Stimulated activated memory B cell treated with anti-CD40 and anti-IgM and Interleukin-4, amounts not matched to agents 10 μg/mL and 1 μg/mL and 100 μg/mL, for 72 hours (primary cell): ENCODE measurements at regions not wholly inside any gene's neighbourhood (a gene's known extent, or its start where the extent isn't known, plus 50 kb on each side); places are given as distances from the start of the nearest gene placed in this dataset.
"Not testable (repeated sequence)": the region's sequence is repeated elsewhere in the genome, so short reads cannot be mapped to it uniquely, and the experiment has no call there.

Experiments used
- ATAC-seq: fragments of 150-1000 bp; cut with Tn5 transposase; 2 replicates; pipeline ENCODE4 v1.10.0; 2021
- H3K27ac Mint-ChIP-seq: one replicate; pipeline ENCODE4 v1.8.0; 2022; ENCODE audit warnings: mild to moderate bottlenecking, mixed read lengths
- H3K27me3 Mint-ChIP-seq: one replicate; pipeline ENCODE4 v1.8.0; 2022; ENCODE audit warnings: mixed read lengths
- H3K36me3 Mint-ChIP-seq: one replicate; pipeline ENCODE4 v1.8.0; 2022; ENCODE audit warnings: mixed read lengths
- H3K4me1 Mint-ChIP-seq: one replicate; pipeline ENCODE4 v1.8.0; 2022; ENCODE audit warnings: mixed read lengths
- H3K4me3 Mint-ChIP-seq: one replicate; pipeline ENCODE4 v1.8.0; 2022; ENCODE audit warnings: mild to moderate bottlenecking, moderate library complexity, mixed read lengths
- H3K9me3 Mint-ChIP-seq: one replicate; pipeline ENCODE4 v1.8.0; 2022; ENCODE audit warnings: mixed read lengths

- no peaks in the 10 kb centered on the region for H3K27me3 Mint-ChIP-seq
- H3K4me3 Mint-ChIP-seq = no peak overlapping the region
- no peaks in the 10 kb centered on the region for H3K36me3 Mint-ChIP-seq
- no peak for ATAC-seq
- H3K27ac Mint-ChIP-seq = no peak overlapping the region
- H3K9me3 Mint-ChIP-seq = peaks cover 1% of the 10 kb centered on the region
- peaks cover 13% of the 10 kb centered on the region for H3K4me1 Mint-ChIP-seq
These were observed 97.0 kb upstream of the FGGY start for GRCh38 chr1:59199719-59200376.

DNA sequence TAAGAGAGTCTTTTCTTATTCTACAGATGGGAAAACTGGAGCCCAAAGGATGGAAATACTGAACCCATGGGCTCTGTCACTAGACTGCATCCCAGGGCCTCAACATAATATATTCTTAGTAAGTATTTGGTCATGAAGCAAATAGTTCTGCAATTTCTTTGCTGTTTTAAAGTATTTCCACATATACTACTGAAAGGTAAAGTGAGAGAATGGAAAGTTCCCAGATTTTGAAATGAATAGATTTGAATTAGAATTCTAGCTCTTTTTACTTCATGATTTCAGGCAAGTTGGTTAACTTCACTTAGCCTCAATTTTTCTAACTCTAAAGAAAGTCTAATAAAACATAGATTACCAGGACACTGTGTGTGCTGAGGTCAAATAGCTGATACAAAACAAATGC, 95.6 kb upstream of the FGGY start:
- ATAC-seq = no peak
- Mint-ChIP-seq H3K36me3 (no peaks in the 10 kb centered on the region), H3K27ac (no peak overlapping the region)

DNA sequence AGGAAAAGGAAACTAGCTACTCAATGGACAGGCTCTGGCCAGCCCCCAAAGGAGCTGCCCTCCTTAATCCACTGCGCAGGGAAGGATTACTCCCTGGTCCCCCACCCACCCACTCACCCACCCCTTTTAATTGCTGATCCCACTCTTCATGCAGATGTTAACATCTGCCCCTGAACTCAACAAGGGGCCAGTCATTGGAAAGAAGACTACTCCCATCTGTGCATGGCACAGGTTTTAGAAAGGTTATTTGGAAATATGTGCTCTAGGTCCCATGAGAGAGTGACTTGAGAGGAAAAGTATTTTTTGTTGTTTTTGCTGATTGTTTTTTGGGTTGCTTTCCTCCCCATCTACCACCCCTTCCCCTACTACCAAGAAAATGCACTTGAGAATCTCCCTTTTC, 94.4 kb upstream of the FGGY start:
- Mint-ChIP-seq H3K4me3 (no peak overlapping the region), H3K36me3 (no peaks in the 10 kb centered on the region), H3K4me1 (peaks cover 6% of the 10 kb centered on the region), H3K9me3 (peaks cover 3% of the 10 kb centered on the region), H3K27ac (no peak overlapping the region), H3K27me3 (no peaks in the 10 kb centered on the region)
- ATAC-seq = no peak

More for the DNA sequence above, 95.6 kb upstream of the FGGY start:
- H3K9me3 Mint-ChIP-seq = peaks cover 3% of the 10 kb centered on the region
- no peak overlapping the region for H3K4me3 Mint-ChIP-seq
- no peaks in the 10 kb centered on the region for H3K27me3 Mint-ChIP-seq
- peaks cover 6% of the 10 kb centered on the region for H3K4me1 Mint-ChIP-seq

- no peak overlapping the region for H3K27ac Mint-ChIP-seq
- no peak for ATAC-seq
- H3K4me1 Mint-ChIP-seq = peaks cover 6% of the 10 kb centered on the region
- H3K36me3 Mint-ChIP-seq = no peaks in the 10 kb centered on the region
- no peak overlapping the region for H3K4me3 Mint-ChIP-seq
- H3K9me3 Mint-ChIP-seq = peaks cover 8% of the 10 kb centered on the region
- no peaks in the 10 kb centered on the region for H3K27me3 Mint-ChIP-seq
These were observed 92.9 kb upstream of the FGGY start for GRCh38 chr1:59204001-59204400.

DNA sequence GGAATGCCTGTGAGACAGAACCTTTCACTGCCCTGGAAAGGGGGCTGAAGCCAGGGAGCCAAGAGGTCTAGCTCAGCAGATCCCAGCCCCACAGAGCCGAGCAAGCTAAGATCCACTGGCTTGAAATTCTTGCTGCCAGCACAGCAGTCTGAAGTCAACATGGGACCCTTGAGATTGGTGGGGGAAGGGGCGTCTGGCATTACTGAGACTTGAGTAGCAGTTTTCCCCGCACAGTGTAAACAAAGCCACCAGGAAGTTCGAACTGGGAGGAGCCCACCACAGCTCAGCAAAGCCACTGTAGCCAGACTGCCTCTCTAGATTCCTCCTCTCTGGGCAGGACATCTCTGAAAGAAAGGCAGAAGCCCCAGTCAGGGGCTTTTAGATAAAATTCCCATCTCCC, 90.3 kb upstream of the FGGY start:
- H3K9me3 Mint-ChIP-seq, H3K36me3 Mint-ChIP-seq, H3K27me3 Mint-ChIP-seq, H3K4me1 Mint-ChIP-seq, ATAC-seq, H3K27ac Mint-ChIP-seq, H3K4me3 Mint-ChIP-seq: not testable (repeated sequence)

DNA sequence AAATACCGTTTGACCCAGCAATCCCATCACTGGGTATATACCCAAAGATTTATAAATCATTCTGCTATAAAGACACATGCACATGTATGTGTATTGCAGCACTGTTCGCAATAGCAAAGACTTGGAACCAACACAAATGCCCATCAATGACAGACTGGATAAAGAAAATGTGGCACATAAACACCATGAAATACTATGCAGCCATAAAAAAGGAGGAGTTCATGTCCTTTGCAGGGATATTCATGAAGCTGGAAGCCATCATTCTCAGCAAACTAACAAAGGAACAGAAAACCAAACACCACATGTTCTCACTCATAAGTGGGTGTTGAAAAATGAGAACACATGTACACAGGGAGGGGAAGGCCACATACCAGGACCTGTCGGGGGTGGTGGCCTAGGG, 86.5 kb upstream of the FGGY start:
- H3K4me3 Mint-ChIP-seq, H3K9me3 Mint-ChIP-seq, H3K27ac Mint-ChIP-seq, ATAC-seq, H3K36me3 Mint-ChIP-seq, H3K4me1 Mint-ChIP-seq, H3K27me3 Mint-ChIP-seq: not testable (repeated sequence)

GRCh38 chr1:59212706-59213105, 84.2 kb upstream of the FGGY start:
- Mint-ChIP-seq H3K36me3 (no peaks in the 10 kb centered on the region), H3K4me1 (no peaks in the 10 kb centered on the region), H3K9me3 (peaks cover 10% of the 10 kb centered on the region), H3K4me3 (no peak overlapping the region), H3K27ac (no peak overlapping the region), H3K27me3 (no peaks in the 10 kb centered on the region)
- ATAC-seq = no peak

- ATAC-seq = no peak
- H3K4me1 Mint-ChIP-seq = peaks cover 8% of the 10 kb centered on the region
- H3K9me3 Mint-ChIP-seq = peaks cover 7% of the 10 kb centered on the region
- no peak overlapping the region for H3K4me3 Mint-ChIP-seq
- no peaks in the 10 kb centered on the region for H3K27me3 Mint-ChIP-seq
- peak overlapping the region; percentile 15 for H3K27ac Mint-ChIP-seq
- H3K36me3 Mint-ChIP-seq = no peaks in the 10 kb centered on the region
These were observed 82.4 kb upstream of the FGGY start for GRCh38 chr1:59214248-59215208.

GRCh38 chr1:59215766-59216291, 81.1 kb upstream of the FGGY start:
- no peak for ATAC-seq
- H3K27ac Mint-ChIP-seq = peak overlapping the region; percentile 1

DNA sequence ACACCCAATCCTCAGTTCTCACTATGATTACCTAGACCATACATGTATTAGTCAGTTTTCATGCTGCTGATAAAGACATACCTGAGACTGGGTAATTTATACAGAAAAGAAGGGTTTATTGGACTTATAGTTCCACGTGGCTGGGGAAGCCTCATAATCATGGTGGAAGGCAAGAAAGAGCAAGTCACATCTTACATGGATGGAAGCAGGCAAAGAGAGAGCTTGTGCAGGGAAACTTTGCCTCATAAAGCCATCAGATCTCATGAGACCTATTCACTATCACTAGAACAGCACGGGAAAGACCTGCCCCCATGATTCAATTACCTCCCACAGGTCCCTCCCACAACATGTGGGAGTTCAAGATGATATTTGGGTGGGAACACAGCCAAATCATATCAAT, 79.5 kb upstream of the FGGY start:
- not testable (repeated sequence) for H3K27ac Mint-ChIP-seq, ATAC-seq, H3K36me3 Mint-ChIP-seq, H3K27me3 Mint-ChIP-seq, H3K9me3 Mint-ChIP-seq, H3K4me3 Mint-ChIP-seq
- peaks cover 18% of the 10 kb centered on the region for H3K4me1 Mint-ChIP-seq

More at GRCh38 chr1:59215766-59216291, 81.1 kb upstream of the FGGY start:
- Mint-ChIP-seq H3K4me1 (peaks cover 18% of the 10 kb centered on the region), H3K4me3 (no peak overlapping the region), H3K36me3 (no peaks in the 10 kb centered on the region), H3K27me3 (no peaks in the 10 kb centered on the region), H3K9me3 (peaks cover 7% of the 10 kb centered on the region)

- ATAC-seq = peak; percentile 77
- Mint-ChIP-seq H3K27me3 (no peaks in the 10 kb centered on the region), H3K4me3 (no peak overlapping the region), H3K27ac (peak overlapping the region; percentile 50), H3K36me3 (no peaks in the 10 kb centered on the region), H3K4me1 (peaks cover 18% of the 10 kb centered on the region), H3K9me3 (peaks cover 7% of the 10 kb centered on the region)
These were observed 78.2 kb upstream of the FGGY start for GRCh38 chr1:59218521-59219236.

GRCh38 chr1:59219916-59220315, 77.0 kb upstream of the FGGY start:
- H3K36me3 Mint-ChIP-seq = no peaks in the 10 kb centered on the region
- ATAC-seq = no peak
- peaks cover 18% of the 10 kb centered on the region for H3K4me1 Mint-ChIP-seq
- H3K27ac Mint-ChIP-seq = peak overlapping the region; percentile 2
- peaks cover 7% of the 10 kb centered on the region for H3K9me3 Mint-ChIP-seq
- no peak overlapping the region for H3K4me3 Mint-ChIP-seq
- H3K27me3 Mint-ChIP-seq = no peaks in the 10 kb centered on the region

DNA sequence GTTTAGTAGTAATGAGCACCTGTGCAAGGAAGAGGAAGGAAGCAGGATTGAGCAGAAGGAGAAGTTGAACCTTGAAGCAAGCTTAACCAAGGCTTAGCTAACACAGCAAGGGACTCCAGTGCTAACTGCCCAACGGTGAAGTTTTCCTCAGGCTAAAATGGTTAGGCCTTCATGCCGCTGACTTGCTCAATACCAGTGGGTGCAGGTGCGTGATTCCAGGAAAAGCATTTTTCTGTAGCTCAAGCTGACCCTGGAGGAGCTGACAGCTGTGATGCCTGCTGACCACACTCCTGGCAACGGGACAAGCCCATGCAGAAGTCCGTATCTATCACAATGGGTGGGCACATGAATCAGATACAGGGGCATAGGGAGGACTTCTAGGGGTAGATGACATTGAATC, 76.5 kb upstream of the FGGY start:
- Mint-ChIP-seq H3K36me3 (no peaks in the 10 kb centered on the region), H3K9me3 (peaks cover 7% of the 10 kb centered on the region), H3K4me3 (no peak overlapping the region), H3K4me1 (peaks cover 18% of the 10 kb centered on the region), H3K27me3 (no peaks in the 10 kb centered on the region), H3K27ac (peak overlapping the region; percentile 2)
- no peak for ATAC-seq

- Mint-ChIP-seq H3K27ac (no peak overlapping the region), H3K27me3 (no peaks in the 10 kb centered on the region), H3K4me3 (no peak overlapping the region), H3K36me3 (no peaks in the 10 kb centered on the region), H3K4me1 (peaks cover 18% of the 10 kb centered on the region), H3K9me3 (no peaks in the 10 kb centered on the region)
- ATAC-seq = no peak
These were observed 73.7 kb upstream of the FGGY start for GRCh38 chr1:59223198-59223597.

DNA sequence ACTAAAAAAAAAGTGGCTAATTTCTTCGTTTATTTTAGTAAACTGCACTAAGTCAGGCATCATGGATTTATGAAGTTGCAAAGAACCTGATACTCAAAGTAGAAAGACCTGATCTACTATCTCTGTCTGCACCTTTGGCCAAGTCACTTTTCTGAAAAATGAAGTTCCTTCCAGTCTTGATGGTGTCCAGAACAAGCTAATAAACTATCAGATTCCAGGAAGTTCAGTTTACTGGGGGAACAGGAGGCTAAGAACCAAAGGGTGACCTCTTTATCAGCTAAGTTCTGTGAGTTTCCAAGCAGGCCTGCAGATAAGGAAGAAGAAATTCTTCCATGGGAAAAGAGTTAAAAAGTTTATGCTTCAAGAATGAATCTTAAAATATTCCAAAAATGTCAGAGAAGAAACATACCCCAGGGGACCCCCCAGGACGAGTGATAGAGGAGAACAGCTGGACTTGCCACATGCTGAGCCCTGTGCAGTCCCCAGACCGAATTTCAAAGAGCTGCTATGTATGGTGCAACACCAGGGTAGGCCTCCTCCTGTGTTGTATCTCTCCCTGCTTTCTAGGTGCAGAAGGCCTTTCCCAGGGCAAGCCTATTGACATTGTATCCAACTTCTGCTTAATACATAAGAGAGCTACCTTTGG, 72.8 kb upstream of the FGGY start:
- Mint-ChIP-seq H3K27me3 (no peaks in the 10 kb centered on the region), H3K27ac (peak overlapping the region; percentile 28), H3K4me1 (peaks cover 14% of the 10 kb centered on the region), H3K4me3 (no peak overlapping the region), H3K36me3 (no peaks in the 10 kb centered on the region), H3K9me3 (no peaks in the 10 kb centered on the region)
- ATAC-seq = no peak
